ENCODE measurements at regions not wholly inside any gene's neighbourhood (a gene's known extent, or its start where the extent isn't known, plus 50 kb on each side); places are given as distances from the start of the nearest gene placed in this dataset.
"Not testable (repeated sequence)": the region's sequence is repeated elsewhere in the genome, so short reads cannot be mapped to it uniquely, and the experiment has no call there.

DNA sequence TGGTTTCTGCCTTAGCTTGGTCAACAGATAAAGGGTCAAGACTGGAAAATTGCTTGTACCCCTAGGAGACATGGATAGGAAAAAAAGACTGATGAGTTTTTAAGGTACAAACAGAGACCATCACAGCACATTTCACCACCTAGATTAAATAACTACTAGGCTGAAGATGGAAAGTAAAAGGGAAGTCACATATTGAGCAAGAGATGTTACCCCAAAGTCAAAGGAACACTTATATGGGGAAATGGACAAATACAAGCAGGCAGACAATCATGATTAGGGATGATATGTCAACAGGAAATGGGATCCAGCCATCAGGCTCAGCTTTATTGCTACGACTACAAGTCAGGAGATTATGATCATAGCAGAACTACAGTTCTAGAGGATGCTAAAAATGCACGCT is 1643.1 kb upstream of the CELF4 start:
- Histone ChIP-seq H2BK15ac (ENCODE audit: low read length) (no peak overlapping the region), H3K36me3 (replicated peaks in 1 of 2; ENCODE audit: control insufficient read depth in 2 of 2, insufficient read depth in 2 of 2, low read length in 2 of 2) (no peaks in the 10 kb centered on the region), H3K4me2 (ENCODE audit: insufficient read depth, low read length, poor library complexity, severe bottlenecking) (no peak overlapping the region), H4K91ac (ENCODE audit: low read depth, low read length, poor library complexity) (no peak overlapping the region), H3K9me3 (replicated peaks in 1 of 2; ENCODE audit: control insufficient read depth in 2 of 2, insufficient read depth in 1 of 2, low read depth in 1 of 2, low read length in 2 of 2) (no peaks in the 10 kb centered on the region), H2BK12ac (ENCODE audit: low read length) (no peak overlapping the region), H2BK120ac (ENCODE audit: low read depth, low read length) (no peak overlapping the region), H2AK5ac (ENCODE audit: low read depth, low read length) (no peak overlapping the region), H3K27ac (replicated peaks; ENCODE audit: low read length) (no peak overlapping the region), H3K9ac (ENCODE audit: low read depth, low read length, poor library complexity) (no peak overlapping the region), H4K8ac (ENCODE audit: low read depth, low read length) (no peak overlapping the region), H2BK5ac (ENCODE audit: low read length) (no peak overlapping the region), H3K23ac (ENCODE audit: low read depth, low read length, poor library complexity) (no peak overlapping the region), H3K4me1 (ENCODE audit: control insufficient read depth in 2 of 2, insufficient read depth in 1 of 2, low read depth in 1 of 2, low read length in 2 of 2) (no peaks in the 10 kb centered on the region), H2AFZ (ENCODE audit: low read length) (no peak overlapping the region), H3K27me3 (ENCODE audit: control insufficient read depth in 3 of 3, insufficient read depth in 3 of 3, low read depth in 1 of 3, low read length in 3 of 3) (no peaks in the 10 kb centered on the region), H3K4ac (ENCODE audit: low read length) (no peak overlapping the region), H3K79me1 (ENCODE audit: low read depth, low read length) (no peaks in the 10 kb centered on the region), H3K4me3 (ENCODE audit: low read length in 2 of 2) (no peak overlapping the region), H3K18ac (ENCODE audit: low read length) (no peak overlapping the region), H3K14ac (ENCODE audit: low read length) (no peak overlapping the region)
- DNase-seq (ENCODE audit: low spot score): no peak
- WGBS, 2 donors (ENCODE audit: extremely low coverage in 2 of 2, insufficient read length in 2 of 2, insufficient replicate concordance in 1 of 2): no CpG with 5 or more reads among the region's 2 CpGs

DNA sequence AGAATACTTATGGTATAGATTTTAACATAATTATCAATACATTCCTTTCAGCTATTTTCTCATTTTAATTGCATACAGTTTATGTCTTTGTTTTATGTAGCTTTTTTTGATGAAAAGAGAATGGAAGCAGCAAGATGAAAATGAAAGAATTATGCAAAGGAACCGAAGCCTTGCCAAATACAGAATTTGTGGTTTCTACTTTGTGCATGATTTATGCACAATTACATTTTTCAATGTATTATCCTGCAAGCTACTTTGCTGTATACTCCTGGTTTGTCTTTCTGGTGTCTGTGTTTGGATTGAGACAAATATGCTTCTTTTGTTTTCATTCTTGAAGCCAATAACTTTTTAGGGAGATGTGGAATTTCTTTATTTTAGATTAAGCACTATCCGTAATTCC is 1642.6 kb upstream of the CELF4 start:
- Histone ChIP-seq H2BK5ac (ENCODE audit: low read length) (no peak overlapping the region), H4K91ac (ENCODE audit: low read depth, low read length, poor library complexity) (no peak overlapping the region), H3K4me3 (ENCODE audit: low read length in 2 of 2) (no peak overlapping the region), H3K14ac (ENCODE audit: low read length) (no peak overlapping the region), H3K27me3 (ENCODE audit: control insufficient read depth in 3 of 3, insufficient read depth in 3 of 3, low read depth in 1 of 3, low read length in 3 of 3) (no peaks in the 10 kb centered on the region), H3K23ac (ENCODE audit: low read depth, low read length, poor library complexity) (no peak overlapping the region), H2AFZ (ENCODE audit: low read length) (no peak overlapping the region), H3K4me1 (ENCODE audit: control insufficient read depth in 2 of 2, insufficient read depth in 1 of 2, low read depth in 1 of 2, low read length in 2 of 2) (no peaks in the 10 kb centered on the region), H2AK5ac (ENCODE audit: low read depth, low read length) (no peak overlapping the region), H4K8ac (ENCODE audit: low read depth, low read length) (no peak overlapping the region), H3K9me3 (replicated peaks in 1 of 2; ENCODE audit: control insufficient read depth in 2 of 2, insufficient read depth in 1 of 2, low read depth in 1 of 2, low read length in 2 of 2) (no peaks in the 10 kb centered on the region), H3K79me1 (ENCODE audit: low read depth, low read length) (no peaks in the 10 kb centered on the region), H3K36me3 (replicated peaks in 1 of 2; ENCODE audit: control insufficient read depth in 2 of 2, insufficient read depth in 2 of 2, low read length in 2 of 2) (no peaks in the 10 kb centered on the region), H3K4me2 (ENCODE audit: insufficient read depth, low read length, poor library complexity, severe bottlenecking) (no peak overlapping the region), H2BK15ac (ENCODE audit: low read length) (no peak overlapping the region), H2BK120ac (ENCODE audit: low read depth, low read length) (no peak overlapping the region), H3K18ac (ENCODE audit: low read length) (no peak overlapping the region), H3K9ac (ENCODE audit: low read depth, low read length, poor library complexity) (no peak overlapping the region), H2BK12ac (ENCODE audit: low read length) (no peak overlapping the region), H3K27ac (replicated peaks; ENCODE audit: low read length) (no peak overlapping the region), H3K4ac (ENCODE audit: low read length) (no peak overlapping the region)
- no CpG with 5 or more reads among the region's 2 CpGs for WGBS, 2 donors (ENCODE audit: extremely low coverage in 2 of 2, insufficient read length in 2 of 2, insufficient replicate concordance in 1 of 2)
- DNase-seq (ENCODE audit: low spot score): no peak

DNA sequence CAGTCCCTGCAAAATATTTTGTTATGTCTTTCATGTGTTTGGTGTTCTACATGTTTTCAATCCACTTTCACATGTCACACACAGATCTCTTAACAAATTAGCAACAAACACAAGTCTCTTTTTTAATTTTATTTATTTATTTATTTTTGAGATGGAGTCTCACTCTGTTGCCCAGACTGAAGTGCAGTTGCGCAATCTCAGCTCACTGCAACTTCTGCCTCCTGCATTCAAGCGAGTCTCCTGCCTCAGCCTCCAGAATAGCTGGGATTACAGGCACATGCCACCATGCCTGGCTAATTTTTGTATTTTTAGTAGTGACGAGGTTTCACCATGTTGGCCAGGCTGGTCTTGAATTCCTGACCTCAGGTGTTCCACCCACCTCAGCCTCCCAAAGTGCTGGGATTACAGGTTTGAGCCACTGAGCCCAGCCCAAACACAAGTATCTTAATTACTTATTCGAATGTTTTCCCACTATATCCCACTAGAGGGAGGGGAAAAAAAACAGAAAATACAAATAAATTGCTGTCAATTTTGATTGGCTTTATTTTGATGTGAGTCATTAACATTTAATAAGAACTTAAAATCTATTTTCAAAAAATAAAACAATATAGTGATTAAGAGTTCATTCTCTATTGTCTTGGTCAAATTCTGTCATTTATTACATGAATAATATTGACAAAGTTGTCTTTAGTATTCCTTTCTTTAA is 1641.0 kb upstream of the CELF4 start:
- H3K9me3 ChIP-seq (replicated peaks in 1 of 2; ENCODE audit: control insufficient read depth in 2 of 2, insufficient read depth in 1 of 2, low read depth in 1 of 2, low read length in 2 of 2); H3K18ac ChIP-seq (ENCODE audit: low read length); H3K4ac ChIP-seq (ENCODE audit: low read length); H2BK120ac ChIP-seq (ENCODE audit: low read depth, low read length); H3K27ac ChIP-seq (replicated peaks; ENCODE audit: low read length); H2BK12ac ChIP-seq (ENCODE audit: low read length); H4K91ac ChIP-seq (ENCODE audit: low read depth, low read length, poor library complexity); H3K4me1 ChIP-seq (ENCODE audit: control insufficient read depth in 2 of 2, insufficient read depth in 1 of 2, low read depth in 1 of 2, low read length in 2 of 2); H3K27me3 ChIP-seq (ENCODE audit: control insufficient read depth in 3 of 3, insufficient read depth in 3 of 3, low read depth in 1 of 3, low read length in 3 of 3); H3K14ac ChIP-seq (ENCODE audit: low read length); H4K8ac ChIP-seq (ENCODE audit: low read depth, low read length); H3K4me2 ChIP-seq (ENCODE audit: insufficient read depth, low read length, poor library complexity, severe bottlenecking); H2AFZ ChIP-seq (ENCODE audit: low read length); H3K23ac ChIP-seq (ENCODE audit: low read depth, low read length, poor library complexity); DNase-seq (ENCODE audit: low spot score); H3K36me3 ChIP-seq (replicated peaks in 1 of 2; ENCODE audit: control insufficient read depth in 2 of 2, insufficient read depth in 2 of 2, low read length in 2 of 2); H3K4me3 ChIP-seq (ENCODE audit: low read length in 2 of 2); H2BK5ac ChIP-seq (ENCODE audit: low read length); H3K9ac ChIP-seq (ENCODE audit: low read depth, low read length, poor library complexity); H2AK5ac ChIP-seq (ENCODE audit: low read depth, low read length); H3K79me1 ChIP-seq (ENCODE audit: low read depth, low read length); H2BK15ac ChIP-seq (ENCODE audit: low read length): not testable (repeated sequence)
- WGBS, 2 donors (ENCODE audit: extremely low coverage in 2 of 2, insufficient read length in 2 of 2, insufficient replicate concordance in 1 of 2): no CpG with 5 or more reads among the region's 4 CpGs

DNA sequence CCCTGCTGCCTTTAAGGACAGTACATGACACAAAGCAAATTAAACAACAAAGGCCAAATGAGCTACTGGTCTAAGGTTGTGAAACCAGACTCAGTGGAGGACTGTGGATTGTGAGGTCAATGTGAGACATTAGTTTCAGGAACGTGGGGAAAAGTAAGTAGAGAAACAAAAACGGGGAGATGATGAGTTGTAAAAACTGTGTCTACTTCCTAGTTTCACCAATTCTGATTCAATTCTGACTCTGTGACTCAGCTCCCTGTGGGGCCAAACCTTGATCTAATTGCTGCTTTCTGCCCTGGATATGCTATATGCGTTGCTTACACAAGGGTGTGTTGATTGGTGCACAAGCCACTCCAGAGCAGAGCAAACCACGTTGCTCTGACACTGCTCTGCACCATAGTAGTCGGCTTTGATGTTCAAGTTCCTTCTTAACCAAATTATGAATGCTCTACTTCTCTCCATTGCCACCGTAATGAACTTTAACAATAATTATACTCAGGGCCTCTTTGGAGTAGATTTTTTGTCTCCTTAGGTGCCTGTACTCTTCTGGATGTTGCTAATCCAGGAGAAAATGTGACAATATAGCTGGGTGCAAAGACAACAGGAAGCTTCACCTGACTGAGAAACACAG is 1640.1 kb upstream of the CELF4 start:
- H4K91ac ChIP-seq (ENCODE audit: low read depth, low read length, poor library complexity): no peak overlapping the region
- no peak overlapping the region for H3K18ac ChIP-seq (ENCODE audit: low read length)
- H3K79me1 ChIP-seq (ENCODE audit: low read depth, low read length): no peaks in the 10 kb centered on the region
- H3K4me3 ChIP-seq (ENCODE audit: low read length in 2 of 2): no peak overlapping the region
- no peak overlapping the region for H3K9ac ChIP-seq (ENCODE audit: low read depth, low read length, poor library complexity)
- no peak overlapping the region for H3K27ac ChIP-seq (replicated peaks; ENCODE audit: low read length)
- no peaks in the 10 kb centered on the region for H3K4me1 ChIP-seq (ENCODE audit: control insufficient read depth in 2 of 2, insufficient read depth in 1 of 2, low read depth in 1 of 2, low read length in 2 of 2)
- no peak overlapping the region for H2BK5ac ChIP-seq (ENCODE audit: low read length)
- no peak overlapping the region for H3K4ac ChIP-seq (ENCODE audit: low read length)
- no peak overlapping the region for H3K4me2 ChIP-seq (ENCODE audit: insufficient read depth, low read length, poor library complexity, severe bottlenecking)
- no peak overlapping the region for H2BK15ac ChIP-seq (ENCODE audit: low read length)
- no peak overlapping the region for H4K8ac ChIP-seq (ENCODE audit: low read depth, low read length)
- no peak overlapping the region for H2BK120ac ChIP-seq (ENCODE audit: low read depth, low read length)
- no CpG with 5 or more reads among the region's 6 CpGs for WGBS, 2 donors (ENCODE audit: extremely low coverage in 2 of 2, insufficient read length in 2 of 2, insufficient replicate concordance in 1 of 2)
- H3K36me3 ChIP-seq (replicated peaks in 1 of 2; ENCODE audit: control insufficient read depth in 2 of 2, insufficient read depth in 2 of 2, low read length in 2 of 2): no peaks in the 10 kb centered on the region
- H3K27me3 ChIP-seq (ENCODE audit: control insufficient read depth in 3 of 3, insufficient read depth in 3 of 3, low read depth in 1 of 3, low read length in 3 of 3): no peaks in the 10 kb centered on the region
- no peak overlapping the region for H2AK5ac ChIP-seq (ENCODE audit: low read depth, low read length)
- H3K9me3 ChIP-seq (replicated peaks in 1 of 2; ENCODE audit: control insufficient read depth in 2 of 2, insufficient read depth in 1 of 2, low read depth in 1 of 2, low read length in 2 of 2): no peaks in the 10 kb centered on the region
- no peak overlapping the region for H3K14ac ChIP-seq (ENCODE audit: low read length)
- H2AFZ ChIP-seq (ENCODE audit: low read length): no peak overlapping the region
- no peak overlapping the region for H3K23ac ChIP-seq (ENCODE audit: low read depth, low read length, poor library complexity)
- DNase-seq (ENCODE audit: low spot score): no peak
- no peak overlapping the region for H2BK12ac ChIP-seq (ENCODE audit: low read length)

All from neuronal stem cell (in vitro differentiated cells).